ENCODE measurements at regions not wholly inside any gene's neighbourhood (a gene's known extent, or its start where the extent isn't known, plus 50 kb on each side); places are given as distances from the start of the nearest gene placed in this dataset.

- Histone ChIP-seq H3K27ac (ENCODE audit: insufficient read depth, low read depth, low read length) (no peak overlapping the region), H3K79me2 (ENCODE audit: control insufficient read depth, insufficient read depth, low read length) (no peaks in the 10 kb centered on the region), H3K4me2 (ENCODE audit: insufficient read depth, low read length) (no peak overlapping the region), H3K4me1 (ENCODE audit: control insufficient read depth, extremely low read depth, insufficient read depth, low read length) (no peaks in the 10 kb centered on the region), H3K4me3 (replicated peaks in 1 of 3; ENCODE audit: insufficient read depth in 1 of 3, low read depth in 1 of 3, low read length in 3 of 3) (no peak overlapping the region), H3K36me3 (ENCODE audit: control insufficient read depth in 2 of 2, extremely low read depth in 1 of 2, insufficient read depth in 2 of 2, low read length in 2 of 2) (no peaks in the 10 kb centered on the region), H2AFZ (ENCODE audit: low read depth, low read length) (no peak overlapping the region), H4K20me1 (replicated peaks; ENCODE audit: control insufficient read depth, extremely low read depth, insufficient read depth, low read length) (no peaks in the 10 kb centered on the region), H3K9me3 (replicated peaks; ENCODE audit: control insufficient read depth, insufficient read depth, low read length) (peaks cover 2% of the 10 kb centered on the region), H3K9ac (replicated peaks; ENCODE audit: extremely low read depth, insufficient read depth, low read length) (no peak overlapping the region), H3K27me3 (ENCODE audit: control insufficient read depth in 2 of 2, insufficient read depth in 2 of 2, low read length in 2 of 2) (no peaks in the 10 kb centered on the region), H3K9me1 (replicated peaks; ENCODE audit: control insufficient read depth, extremely low read depth, insufficient read depth, low read length) (no peaks in the 10 kb centered on the region)
- FAIRE-seq (no peak), DNase-seq (ENCODE audit: low read depth, low spot score) (no peak)
- ChIA-PET CTCF (no interaction called here), POLR2A (no interaction called here)
- dilution Hi-C loops (cut with MboI; ENCODE audit: extremely low pct_ligation_motif_present, low sequenced_read_pairs) (no loop called here), intact Hi-C loops (cut with micrococcal nuclease) (no loop called here)
- no peak for TF ChIP-seq JUN (IDR thresholded peaks at IDR 0.05; ENCODE audit: borderline replicate concordance, insufficient read depth, insufficient read length, low read depth)
- TF ChIP-seq GATA2 (IDR thresholded peaks at IDR 0.05; ENCODE audit: insufficient read depth, insufficient read length, low read depth, low read length): no peak
- no peak for TF ChIP-seq FOS (IDR thresholded peaks at IDR 0.05; ENCODE audit: borderline replicate concordance, insufficient read depth, low read length)
- TF ChIP-seq POLR2AphosphoS5 (IDR thresholded peaks at IDR 0.05; ENCODE audit: insufficient read depth, low read depth, low read length): no peak
- no peak for TF ChIP-seq MAX (IDR thresholded peaks at IDR 0.05; ENCODE audit: insufficient read depth, insufficient read length)
- no peak for TF ChIP-seq MYC (IDR thresholded peaks at IDR 0.05; ENCODE audit: low read depth, low read length)
- TF ChIP-seq EZH2 (IDR thresholded peaks at IDR 0.05; ENCODE audit: borderline replicate concordance, low read depth, low read length, severe bottlenecking): no peak
- TF ChIP-seq, protein P1, sequence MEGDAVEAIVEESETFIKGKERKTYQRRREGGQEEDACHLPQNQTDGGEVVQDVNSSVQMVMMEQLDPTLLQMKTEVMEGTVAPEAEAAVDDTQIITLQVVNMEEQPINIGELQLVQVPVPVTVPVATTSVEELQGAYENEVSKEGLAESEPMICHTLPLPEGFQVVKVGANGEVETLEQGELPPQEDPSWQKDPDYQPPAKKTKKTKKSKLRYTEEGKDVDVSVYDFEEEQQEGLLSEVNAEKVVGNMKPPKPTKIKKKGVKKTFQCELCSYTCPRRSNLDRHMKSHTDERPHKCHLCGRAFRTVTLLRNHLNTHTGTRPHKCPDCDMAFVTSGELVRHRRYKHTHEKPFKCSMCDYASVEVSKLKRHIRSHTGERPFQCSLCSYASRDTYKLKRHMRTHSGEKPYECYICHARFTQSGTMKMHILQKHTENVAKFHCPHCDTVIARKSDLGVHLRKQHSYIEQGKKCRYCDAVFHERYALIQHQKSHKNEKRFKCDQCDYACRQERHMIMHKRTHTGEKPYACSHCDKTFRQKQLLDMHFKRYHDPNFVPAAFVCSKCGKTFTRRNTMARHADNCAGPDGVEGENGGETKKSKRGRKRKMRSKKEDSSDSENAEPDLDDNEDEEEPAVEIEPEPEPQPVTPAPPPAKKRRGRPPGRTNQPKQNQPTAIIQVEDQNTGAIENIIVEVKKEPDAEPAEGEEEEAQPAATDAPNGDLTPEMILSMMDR (IDR thresholded peaks at IDR 0.05; ENCODE audit: extremely low read depth in 1 of 2, insufficient read depth in 1 of 2, low read depth in 1 of 2, low read length in 2 of 2): no peak
- BruUV-seq (replicated peaks): no TSS peak
Observed at GRCh38 chr5:118545470-118545869, 442.9 kb downstream of the DTWD2 start.
